GM06990 (cell line): ENCODE measurements at regions not wholly inside any gene's neighbourhood (a gene's known extent, or its start where the extent isn't known, plus 50 kb on each side); places are given as distances from the start of the nearest gene placed in this dataset.

Experiments used
- DNase-seq: peaks from one replicate; pipeline ENCODE4 v3.0.0-alpha.2; 2011; ENCODE audit not compliant: insufficient read length; ENCODE audit errors: extremely low read depth
- H3K27me3 ChIP-seq: replicated peaks from 2 replicates; pipeline ENCODE4 v1.6.0; 2011; ENCODE audit warnings: low read length; ENCODE audit not compliant: control insufficient read depth, insufficient read depth
- H3K36me3 ChIP-seq: 2 replicates; pipeline ENCODE4 v1.5.1; 2011; ENCODE audit warnings: low read length; ENCODE audit not compliant: control insufficient read depth, insufficient read depth
- H3K4me3 ChIP-seq: replicated peaks from 2 replicates; pipeline ENCODE4 v1.5.1; 2011; ENCODE audit warnings: low read depth, mild to moderate bottlenecking, control low read depth, low read length
- CTCF ChIP-seq: IDR thresholded peaks from 2 replicates; pipeline ENCODE4 v1.5.1; 2011; ENCODE audit warnings: low read length, control low read depth, mild to moderate bottlenecking, inconsistent platforms; ENCODE audit not compliant: insufficient read depth, poor library complexity, severe bottlenecking

DNA sequence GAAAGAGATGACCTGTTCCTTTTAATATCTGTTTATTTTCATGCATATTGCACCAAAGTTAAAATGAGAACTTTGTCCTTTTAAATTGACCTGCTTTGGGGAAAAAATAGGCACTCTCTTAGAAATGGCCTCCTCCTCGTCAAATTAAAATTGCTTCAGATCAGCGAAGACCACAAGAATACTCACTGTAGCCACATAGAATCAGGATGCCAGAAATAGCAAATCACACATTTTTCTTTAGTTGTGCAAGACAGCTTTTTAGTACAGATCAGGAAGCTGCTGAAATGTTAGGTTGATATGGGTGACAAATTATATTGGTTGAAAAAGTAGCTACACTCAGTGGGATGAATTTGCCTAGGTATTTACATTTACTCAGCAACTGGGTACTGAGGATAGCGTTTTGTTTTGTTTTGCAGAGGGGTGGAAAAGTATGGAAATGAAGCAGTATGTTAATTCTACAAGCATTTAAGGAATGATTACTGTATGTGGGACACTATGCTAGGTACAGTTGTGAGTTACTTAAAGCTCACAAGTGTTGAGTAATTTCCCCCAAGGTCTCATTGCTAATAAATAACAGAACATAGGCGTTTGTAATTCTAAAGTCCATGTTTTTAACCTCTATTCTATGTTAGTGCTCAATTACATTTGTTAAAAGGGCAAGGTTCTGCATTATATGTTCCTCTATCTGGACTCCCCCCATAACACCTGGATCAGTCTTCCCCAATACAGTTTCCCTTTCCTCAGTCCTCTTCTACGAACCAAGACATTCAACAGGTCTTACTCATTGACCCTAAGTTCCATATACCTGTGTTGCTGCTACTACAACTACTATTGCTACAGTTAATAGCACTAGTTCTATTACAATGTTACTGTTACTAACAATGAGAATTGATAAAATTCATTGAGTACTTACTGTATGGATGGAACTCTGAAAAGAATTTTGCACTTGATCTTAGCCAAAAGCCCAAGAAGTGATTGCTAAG, 99.4 kb upstream of the S1PR1 start:
- Histone ChIP-seq H3K27me3 (no peaks in the 10 kb centered on the region), H3K36me3 (no peaks in the 10 kb centered on the region), H3K4me3 (no peak overlapping the region)
- DNase-seq = no peak
- no peak for TF ChIP-seq CTCF

GRCh38 chr1:101136739-101137138, 100.1 kb upstream of the S1PR1 start:
- peak; percentile 42 for TF ChIP-seq CTCF
- H3K4me3 ChIP-seq = no peak overlapping the region
- no peaks in the 10 kb centered on the region for H3K36me3 ChIP-seq
- H3K27me3 ChIP-seq = no peaks in the 10 kb centered on the region
- DNase-seq = peak; percentile 29

- no peak for DNase-seq
- TF ChIP-seq CTCF = no peak
- Histone ChIP-seq H3K4me3 (no peak overlapping the region), H3K27me3 (no peaks in the 10 kb centered on the region), H3K36me3 (no peaks in the 10 kb centered on the region)
These were observed 100.5 kb upstream of the S1PR1 start for GRCh38 chr1:101136271-101136670.

- no peak for TF ChIP-seq CTCF
- Histone ChIP-seq H3K36me3 (no peaks in the 10 kb centered on the region), H3K4me3 (no peak overlapping the region), H3K27me3 (no peaks in the 10 kb centered on the region)
- DNase-seq = no peak
These were observed 101.3 kb upstream of the S1PR1 start for GRCh38 chr1:101135526-101135925.

- H3K36me3 ChIP-seq = no peaks in the 10 kb centered on the region
- no peak for DNase-seq
- H3K27me3 ChIP-seq = no peaks in the 10 kb centered on the region
- H3K4me3 ChIP-seq = no peak overlapping the region
- no peak for TF ChIP-seq CTCF
These were observed 105.5 kb upstream of the S1PR1 start for GRCh38 chr1:101131239-101131843.
